IPS-20b (cell line): ENCODE measurements at regions not wholly inside any gene's neighbourhood (a gene's known extent, or its start where the extent isn't known, plus 50 kb on each side); places are given as distances from the start of the nearest gene placed in this dataset.

ENCODE experiments used
- H3K27ac ChIP-seq: one replicate; pipeline ENCODE4 v1.5.1; 2013; ENCODE audit warnings: low read length
- H3K27me3 ChIP-seq: 2 replicates; pipeline ENCODE4 v1.6.1; 2013; ENCODE audit warnings: mild to moderate bottlenecking, low read length, inconsistent platforms; ENCODE audit not compliant: insufficient read depth
- H3K36me3 ChIP-seq: 2 replicates; pipeline ENCODE4 v1.6.1; 2013; ENCODE audit warnings: low read depth, mild to moderate bottlenecking, inconsistent platforms, low read length, moderate library complexity; ENCODE audit not compliant: insufficient read depth
- H3K4me1 ChIP-seq: 2 replicates; pipeline ENCODE4 v1.6.1; 2013; ENCODE audit warnings: mild to moderate bottlenecking, control low read depth, inconsistent platforms, low read length, moderate library complexity; ENCODE audit not compliant: insufficient read depth
- H3K4me3 ChIP-seq: 2 replicates; pipeline ENCODE4 v1.5.1; 2013; ENCODE audit warnings: mild to moderate bottlenecking, low read length, inconsistent platforms
- H3K9ac ChIP-seq: 2 replicates; pipeline ENCODE4 v1.6.1; 2013; ENCODE audit warnings: low read depth, mild to moderate bottlenecking, inconsistent platforms, low read length, moderate library complexity
- H3K9me3 ChIP-seq: 2 replicates; pipeline ENCODE4 v1.6.1; 2013; ENCODE audit warnings: mild to moderate bottlenecking, low read depth, low read length, inconsistent platforms; ENCODE audit not compliant: insufficient read depth

DNA sequence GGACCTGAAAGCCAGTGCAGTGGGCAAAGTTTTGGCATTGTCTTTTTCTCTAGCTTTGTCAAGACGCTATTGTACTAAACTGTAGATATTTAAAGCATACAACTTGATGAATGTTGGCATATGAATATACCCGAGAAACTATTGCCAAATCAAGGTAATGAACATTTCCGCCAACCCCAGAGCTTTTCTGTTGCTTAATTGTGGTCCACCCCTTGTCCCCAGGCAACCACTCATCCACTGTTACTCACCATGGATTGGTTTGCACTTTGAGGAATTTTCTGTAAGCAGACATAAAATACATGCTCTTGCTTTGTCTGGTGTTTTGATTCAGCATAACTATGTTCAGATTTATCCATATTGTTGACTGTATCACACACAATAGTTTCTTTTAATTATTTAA is 688.4 kb downstream of the ADCYAP1 start:
- no peaks in the 10 kb centered on the region for H3K27me3 ChIP-seq
- H3K4me1 ChIP-seq: no peaks in the 10 kb centered on the region
- H3K9me3 ChIP-seq: no peaks in the 10 kb centered on the region
- H3K36me3 ChIP-seq: no peaks in the 10 kb centered on the region
- no peak overlapping the region for H3K27ac ChIP-seq
- no peak overlapping the region for H3K9ac ChIP-seq
- H3K4me3 ChIP-seq: no peak overlapping the region

DNA sequence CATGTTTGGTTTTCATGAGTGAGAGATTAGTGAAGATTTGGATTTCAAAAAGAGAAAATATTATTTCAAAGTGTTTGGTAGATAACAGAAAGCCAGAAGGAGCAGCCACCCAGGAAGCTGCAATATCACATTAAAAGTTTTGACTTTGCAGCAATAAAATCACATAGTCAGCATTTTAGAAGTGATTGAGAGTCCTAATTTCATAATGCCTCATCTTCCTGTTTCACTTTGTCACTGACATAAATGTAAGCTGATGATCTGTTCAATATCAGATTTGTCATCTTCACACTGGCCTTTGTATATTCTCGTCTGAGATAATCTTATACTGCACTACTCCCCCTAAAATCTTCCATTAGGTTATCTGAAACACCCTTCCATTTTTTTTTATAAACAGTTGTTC is 690.5 kb downstream of the ADCYAP1 start:
- Histone ChIP-seq H3K4me3 (no peak overlapping the region), H3K27ac (no peak overlapping the region), H3K9ac (no peak overlapping the region), H3K36me3 (no peaks in the 10 kb centered on the region), H3K27me3 (no peaks in the 10 kb centered on the region), H3K4me1 (no peaks in the 10 kb centered on the region), H3K9me3 (no peaks in the 10 kb centered on the region)

DNA sequence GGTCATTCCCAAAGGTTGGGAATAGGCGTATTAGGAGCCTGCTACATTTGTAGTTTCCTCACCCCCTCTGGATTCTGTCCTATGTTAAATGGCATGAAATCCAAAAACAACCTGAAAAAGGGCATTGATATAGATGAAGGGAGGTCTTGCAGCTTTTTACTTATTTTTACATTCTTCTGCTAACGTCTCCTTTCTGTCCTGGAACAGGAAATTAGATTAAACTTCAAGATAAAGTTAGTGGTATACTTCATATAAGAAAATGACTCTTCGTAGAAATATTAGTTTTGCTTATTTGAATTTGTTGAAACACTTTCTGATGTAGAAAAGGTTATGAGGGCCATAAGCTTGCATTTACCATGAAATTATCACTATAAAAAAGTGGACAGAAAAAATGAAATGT is 694.5 kb downstream of the ADCYAP1 start:
- H3K36me3 ChIP-seq: no peaks in the 10 kb centered on the region
- H3K27ac ChIP-seq: no peak overlapping the region
- no peaks in the 10 kb centered on the region for H3K9me3 ChIP-seq
- no peaks in the 10 kb centered on the region for H3K4me1 ChIP-seq
- H3K27me3 ChIP-seq: no peaks in the 10 kb centered on the region
- H3K4me3 ChIP-seq: no peak overlapping the region
- H3K9ac ChIP-seq: no peak overlapping the region

DNA sequence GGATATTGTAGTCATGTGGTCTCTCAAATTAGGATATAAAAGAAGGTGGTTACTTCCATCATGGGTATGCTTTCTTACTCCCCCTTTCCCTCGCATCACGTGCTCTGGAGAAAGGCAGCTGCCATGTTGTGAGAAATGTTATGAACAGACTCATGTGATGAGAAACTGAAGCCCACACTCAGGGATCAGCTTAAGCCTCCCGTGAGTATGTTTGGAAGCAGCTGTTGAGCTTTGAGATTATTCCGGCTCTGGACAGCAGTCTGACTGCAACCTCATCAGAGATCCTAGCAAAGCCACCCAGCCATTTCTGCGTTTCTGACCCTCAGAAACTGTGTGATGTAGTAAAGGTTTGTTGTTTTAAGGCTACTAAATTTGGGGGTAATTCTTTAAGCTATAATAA is 700.1 kb downstream of the ADCYAP1 start:
- Histone ChIP-seq H3K9me3 (no peaks in the 10 kb centered on the region), H3K4me3 (no peak overlapping the region), H3K27ac (no peak overlapping the region), H3K27me3 (no peaks in the 10 kb centered on the region), H3K9ac (no peak overlapping the region), H3K4me1 (no peaks in the 10 kb centered on the region), H3K36me3 (no peaks in the 10 kb centered on the region)

DNA sequence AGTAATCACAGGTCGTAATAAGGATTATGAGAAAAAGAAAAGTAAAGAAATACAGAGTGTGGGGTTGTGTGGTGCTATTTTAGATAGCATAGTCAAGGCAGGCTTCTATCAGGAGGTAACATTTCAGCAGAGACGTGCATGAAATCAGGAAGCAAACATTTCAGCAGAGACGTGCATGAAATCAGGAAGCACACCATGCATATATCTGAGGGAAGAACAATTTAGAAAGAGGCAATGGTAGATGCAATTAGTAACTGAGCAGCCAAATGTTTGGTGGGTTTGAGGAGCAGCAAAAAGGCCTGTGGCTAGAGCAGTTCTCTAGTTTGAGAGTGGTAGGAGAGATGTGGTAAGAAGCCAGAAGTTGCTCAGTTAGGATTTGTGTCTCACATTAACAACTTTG is 713.7 kb downstream of the ADCYAP1 start:
- H3K4me3 ChIP-seq: no peak overlapping the region
- H3K36me3 ChIP-seq: no peaks in the 10 kb centered on the region
- H3K27me3 ChIP-seq: no peaks in the 10 kb centered on the region
- no peaks in the 10 kb centered on the region for H3K4me1 ChIP-seq
- no peaks in the 10 kb centered on the region for H3K9me3 ChIP-seq
- no peak overlapping the region for H3K9ac ChIP-seq
- no peak overlapping the region for H3K27ac ChIP-seq

DNA sequence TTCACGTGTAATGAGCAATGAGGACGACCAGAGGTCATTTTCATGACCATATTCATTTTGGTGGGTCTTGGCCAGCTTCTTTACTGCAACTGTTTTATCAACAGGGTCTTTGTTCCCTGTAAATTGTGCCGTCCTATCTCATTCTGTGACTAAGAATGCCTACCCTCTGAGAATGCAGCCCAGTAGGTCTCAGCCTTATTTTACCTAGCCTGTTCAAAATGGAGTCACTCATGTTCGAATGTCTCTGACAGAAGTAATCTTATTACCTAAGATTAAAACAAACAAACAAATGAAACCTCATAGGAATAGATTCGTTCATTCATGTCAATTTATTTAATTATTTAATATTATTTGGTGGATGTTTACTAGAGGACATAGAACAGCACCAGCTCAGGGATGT is 714.8 kb downstream of the ADCYAP1 start:
- no peak overlapping the region for H3K4me3 ChIP-seq
- no peaks in the 10 kb centered on the region for H3K27me3 ChIP-seq
- H3K9ac ChIP-seq: no peak overlapping the region
- no peaks in the 10 kb centered on the region for H3K4me1 ChIP-seq
- no peaks in the 10 kb centered on the region for H3K36me3 ChIP-seq
- no peak overlapping the region for H3K27ac ChIP-seq
- H3K9me3 ChIP-seq: no peaks in the 10 kb centered on the region

DNA sequence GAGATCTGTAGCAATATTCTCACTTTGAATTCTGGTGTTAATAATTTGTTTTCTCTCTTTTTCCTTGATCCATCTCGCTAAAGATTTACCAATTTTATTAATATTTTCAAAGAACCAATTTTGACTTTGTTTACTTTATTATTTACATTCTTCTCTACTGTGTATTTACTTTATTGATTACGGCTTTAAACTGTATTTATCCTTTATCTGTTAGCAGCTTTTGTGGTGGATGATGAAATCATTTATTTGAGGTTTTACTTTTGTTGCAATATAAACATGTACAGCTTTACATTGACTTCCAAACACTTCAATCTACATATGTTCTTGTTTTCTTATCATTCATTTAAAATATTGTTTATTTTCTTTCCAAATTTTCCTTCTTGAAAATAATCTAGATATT is 719.9 kb downstream of the ADCYAP1 start:
- H3K27me3 ChIP-seq: no peaks in the 10 kb centered on the region
- H3K9me3 ChIP-seq: no peaks in the 10 kb centered on the region
- no peak overlapping the region for H3K9ac ChIP-seq
- no peak overlapping the region for H3K4me3 ChIP-seq
- H3K36me3 ChIP-seq: no peaks in the 10 kb centered on the region
- H3K27ac ChIP-seq: no peak overlapping the region
- H3K4me1 ChIP-seq: no peaks in the 10 kb centered on the region

DNA sequence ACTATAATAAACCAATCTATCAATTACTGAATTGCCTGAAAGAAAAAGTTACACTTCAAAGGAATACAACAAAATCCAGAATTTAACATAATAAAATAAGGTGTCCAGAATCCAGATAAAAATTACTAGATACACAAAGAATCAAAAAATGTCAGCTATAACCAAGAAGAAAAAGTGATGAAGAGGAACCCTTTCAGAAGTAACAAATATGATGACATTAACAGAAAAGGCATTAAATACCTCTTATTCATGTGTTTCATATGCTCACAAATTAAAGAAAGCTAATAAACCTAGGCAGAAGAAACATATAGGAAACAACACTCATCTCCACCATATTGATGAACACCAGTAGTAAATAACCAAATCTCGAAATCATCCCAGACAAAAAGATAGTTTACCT is 722.8 kb downstream of the ADCYAP1 start:
- H3K9ac ChIP-seq: no peak overlapping the region
- H3K9me3 ChIP-seq: no peaks in the 10 kb centered on the region; the same call in 1 of the 2 replicates
- H3K36me3 ChIP-seq: no peaks in the 10 kb centered on the region
- no peaks in the 10 kb centered on the region for H3K4me1 ChIP-seq
- H3K4me3 ChIP-seq: no peak overlapping the region
- no peak overlapping the region for H3K27ac ChIP-seq
- no peaks in the 10 kb centered on the region for H3K27me3 ChIP-seq

DNA sequence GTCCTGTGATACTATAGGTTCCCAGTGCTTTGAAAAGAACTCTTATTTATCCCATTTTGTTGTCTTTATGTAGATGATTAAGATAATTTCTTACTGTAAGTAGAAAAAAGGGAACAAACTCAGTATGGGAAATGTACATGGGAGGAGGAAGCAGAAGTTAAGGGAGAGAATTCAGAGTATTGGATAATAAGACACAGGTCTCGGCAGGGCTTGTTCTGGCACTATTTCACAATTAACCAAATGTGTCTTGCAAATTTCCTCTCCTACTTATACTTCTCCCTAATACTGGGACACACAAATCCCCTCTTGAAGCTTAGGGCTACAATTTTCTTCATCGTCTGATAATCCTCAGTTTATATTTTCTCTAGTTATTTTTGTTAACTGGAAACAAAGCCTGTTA is 744.0 kb downstream of the ADCYAP1 start:
- Histone ChIP-seq H3K9me3 (no peaks in the 10 kb centered on the region), H3K4me1 (no peaks in the 10 kb centered on the region), H3K9ac (no peak overlapping the region), H3K27ac (no peak overlapping the region), H3K27me3 (no peaks in the 10 kb centered on the region), H3K36me3 (no peaks in the 10 kb centered on the region), H3K4me3 (no peak overlapping the region)

DNA sequence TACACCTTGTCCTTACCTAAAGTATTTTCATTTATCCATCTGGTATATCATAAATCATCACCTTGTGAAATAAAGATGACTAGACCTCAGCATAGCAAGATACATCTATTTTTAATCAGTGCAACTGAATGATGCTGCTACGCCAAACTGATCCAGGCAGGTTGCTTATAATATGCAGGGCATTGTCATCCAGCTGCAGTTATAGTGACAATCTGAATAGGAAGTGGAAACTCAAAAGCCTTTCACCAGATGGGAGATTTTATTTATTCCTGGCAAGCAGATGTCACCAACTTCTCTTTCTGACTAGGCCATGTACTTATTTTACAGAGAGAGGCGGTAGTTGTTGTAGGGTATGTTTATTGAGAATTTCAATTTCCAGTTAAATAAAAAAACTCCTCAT is 747.3 kb downstream of the ADCYAP1 start:
- no peak overlapping the region for H3K9ac ChIP-seq
- no peaks in the 10 kb centered on the region for H3K36me3 ChIP-seq
- no peak overlapping the region for H3K4me3 ChIP-seq
- no peaks in the 10 kb centered on the region for H3K27me3 ChIP-seq
- no peaks in the 10 kb centered on the region for H3K9me3 ChIP-seq
- H3K4me1 ChIP-seq: no peaks in the 10 kb centered on the region
- no peak overlapping the region for H3K27ac ChIP-seq

DNA sequence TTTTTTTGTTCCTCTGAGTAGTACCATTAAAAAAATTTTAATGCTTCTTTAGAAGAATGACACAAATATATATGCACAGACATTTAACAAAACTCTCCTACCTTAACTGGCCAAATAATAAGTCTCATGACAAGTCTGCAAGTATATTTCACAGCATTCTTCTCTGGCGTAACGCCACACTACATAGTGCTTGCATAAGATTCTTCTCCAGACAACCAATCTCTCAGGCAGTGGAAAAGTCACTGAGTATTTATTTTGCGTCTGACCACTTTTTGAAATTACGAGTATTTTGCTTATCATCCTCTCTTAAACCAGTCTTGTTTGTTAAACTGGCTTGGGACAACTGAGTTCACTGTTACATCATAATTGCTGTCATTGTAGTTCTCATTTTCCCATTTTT is 749.2 kb downstream of the ADCYAP1 start:
- no peak overlapping the region for H3K9ac ChIP-seq
- no peak overlapping the region for H3K27ac ChIP-seq
- H3K27me3 ChIP-seq: no peaks in the 10 kb centered on the region
- no peak overlapping the region for H3K4me3 ChIP-seq
- H3K9me3 ChIP-seq: no peaks in the 10 kb centered on the region
- no peaks in the 10 kb centered on the region for H3K36me3 ChIP-seq
- no peaks in the 10 kb centered on the region for H3K4me1 ChIP-seq

DNA sequence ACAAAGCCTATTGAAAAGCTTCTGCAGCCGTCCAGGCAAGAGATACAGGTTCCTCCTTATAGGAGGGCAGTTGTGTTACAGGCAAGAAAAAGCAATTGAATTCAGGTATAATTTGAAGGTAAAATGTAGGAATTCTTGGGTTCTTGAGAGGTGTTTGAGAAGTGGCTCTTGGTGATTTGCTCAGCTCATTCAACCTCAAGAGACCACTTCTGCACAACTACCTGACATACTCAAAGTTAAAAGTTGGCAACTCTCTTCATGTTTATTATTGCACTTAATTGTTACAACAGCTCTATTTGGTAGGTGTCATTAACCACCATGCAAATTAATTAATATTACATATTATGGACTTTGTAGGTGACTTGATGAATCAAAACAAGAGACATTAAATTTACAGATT is 753.2 kb downstream of the ADCYAP1 start:
- H3K27me3 ChIP-seq: no peaks in the 10 kb centered on the region

More for the DNA sequence above, 753.2 kb downstream of the ADCYAP1 start:
- Histone ChIP-seq H3K36me3 (no peaks in the 10 kb centered on the region), H3K9me3 (no peaks in the 10 kb centered on the region), H3K9ac (no peak overlapping the region), H3K27ac (no peak overlapping the region), H3K4me1 (no peaks in the 10 kb centered on the region), H3K4me3 (no peak overlapping the region)
